ENCODE measurements at regions not wholly inside any gene's neighbourhood (a gene's known extent, or its start where the extent isn't known, plus 50 kb on each side); places are given as distances from the start of the nearest gene placed in this dataset.
A peak's percentile ranks its signal among the peaks of the same experiment; 100 is the strongest.

DNA sequence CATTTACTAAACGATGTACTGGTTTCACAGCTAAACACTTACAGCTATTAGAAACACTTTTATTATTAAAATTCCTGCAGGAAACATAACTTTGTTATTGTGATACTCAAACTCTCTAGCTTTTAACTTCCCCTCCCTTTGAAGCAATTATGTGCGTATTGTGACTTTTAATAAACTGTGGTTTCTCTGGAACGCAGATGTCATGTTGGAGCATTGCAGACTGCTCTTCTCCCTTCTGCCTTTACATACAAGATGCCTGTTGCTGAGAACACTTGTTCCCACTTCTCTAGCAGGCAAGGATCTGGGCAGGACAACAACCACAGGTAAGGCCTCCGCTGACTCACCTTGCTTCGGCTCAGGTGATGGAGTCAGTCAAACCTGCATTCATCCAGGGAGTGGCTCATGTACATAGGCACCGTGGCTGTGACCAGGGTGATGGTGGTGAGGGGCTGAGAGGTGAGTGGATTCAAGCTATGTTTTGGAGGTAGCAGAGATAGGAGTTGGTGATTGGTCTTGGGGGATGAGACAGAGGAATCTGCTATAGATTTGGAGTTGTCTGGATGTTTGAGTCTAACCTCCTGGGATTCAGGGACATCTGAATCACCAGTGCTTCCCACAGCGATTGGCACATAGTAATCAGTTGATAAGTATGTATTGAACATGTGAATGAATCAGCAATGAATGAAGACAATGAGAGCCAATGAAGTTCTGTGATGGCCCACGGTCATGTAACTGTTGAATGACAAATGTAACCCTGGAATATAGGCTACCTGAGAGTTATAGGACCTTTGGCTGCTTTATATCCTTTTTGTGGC is 106.0 kb downstream of the ADAMTS15 start:
- TF ChIP-seq CTCF (IDR thresholded peaks at IDR 0.05), result no peak
- TF ChIP-seq EP300 (IDR thresholded peaks at IDR 0.05), result no peak
- no peak for DNase-seq (ENCODE audit: low spot score in 2 of 2)
- H3K27ac ChIP-seq, result peak overlapping the region in 2 of 4 donors; percentile 0 to 48

GRCh38 chr11:130555251-130555841 is 106.9 kb downstream of the ADAMTS15 start:
- Histone ChIP-seq H3K9me3 (no peaks in the 10 kb centered on the region), H3K36me3 (no peaks in the 10 kb centered on the region), H3K4me1 (peaks cover 0 to 43% (median 7%) of the 10 kb centered on the region in 4 donors), H3K27ac (peak overlapping the region in 1 of 4 donors; percentile 48), H3K27me3 (no peaks in the 10 kb centered on the region), H3K4me3 (no peak overlapping the region)
- TF ChIP-seq EP300 (IDR thresholded peaks at IDR 0.05), result peak in 1 of 2 donors; percentile 39
- no peak for TF ChIP-seq CTCF (IDR thresholded peaks at IDR 0.05)
- no peak for DNase-seq (ENCODE audit: low spot score in 2 of 2)
- WGBS, 2 donors, result 75% methylated on average over 6 of the region's 6 CpGs

More for the DNA sequence above, 106.0 kb downstream of the ADAMTS15 start:
- Histone ChIP-seq H3K36me3 (no peaks in the 10 kb centered on the region), H3K27me3 (no peaks in the 10 kb centered on the region), H3K4me1 (peaks cover 0 to 52% (median 7%) of the 10 kb centered on the region in 4 donors), H3K9me3 (no peaks in the 10 kb centered on the region), H3K4me3 (no peak overlapping the region)
- WGBS, 2 donors, result 82 to 84% methylated on average over 8 of the region's 8 CpGs

GRCh38 chr11:130560000-130560780 is 111.7 kb downstream of the ADAMTS15 start:
- TF ChIP-seq POLR2A (IDR thresholded peaks at IDR 0.05) (no peak), EP300 (IDR thresholded peaks at IDR 0.05) (no peak), CTCF (IDR thresholded peaks at IDR 0.05) (no peak)
- Histone ChIP-seq H3K27ac (no peak overlapping the region), H3K4me1 (peaks cover 0 to 9% (median 0%) of the 10 kb centered on the region in 4 donors), H3K9me3 (no peaks in the 10 kb centered on the region), H3K4me3 (no peak overlapping the region), H3K36me3 (no peaks in the 10 kb centered on the region), H3K27me3 (no peaks in the 10 kb centered on the region)
- WGBS, 2 donors, result 75 to 86% methylated on average over 13 to 14 of the region's 14 CpGs
- no peak for DNase-seq (ENCODE audit: low spot score in 2 of 2)

DNA sequence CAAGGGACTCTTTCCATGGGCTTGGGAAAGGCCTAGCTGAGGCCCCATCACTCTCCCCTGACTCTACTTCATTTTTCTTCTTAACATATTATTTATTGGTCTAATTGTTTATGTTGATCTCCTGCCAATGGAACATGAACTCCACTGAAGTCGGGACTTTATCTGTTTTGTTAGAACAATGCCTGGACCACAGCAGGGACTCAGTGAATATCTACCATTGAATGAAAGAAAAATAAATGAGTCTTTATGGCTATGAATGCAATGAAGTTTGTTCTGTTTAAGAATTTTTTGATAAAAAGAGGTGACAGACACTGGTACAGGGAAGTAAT is 112.3 kb downstream of the ADAMTS15 start:
- Histone ChIP-seq H3K27ac (no peak overlapping the region), H3K36me3 (no peaks in the 10 kb centered on the region), H3K4me1 (peaks cover 0 to 6% (median 0%) of the 10 kb centered on the region in 4 donors), H3K27me3 (no peaks in the 10 kb centered on the region), H3K9me3 (no peaks in the 10 kb centered on the region), H3K4me3 (no peak overlapping the region)
- TF ChIP-seq POLR2A (IDR thresholded peaks at IDR 0.05), result no peak
- no peak for TF ChIP-seq EP300 (IDR thresholded peaks at IDR 0.05)
- no peak for TF ChIP-seq CTCF (IDR thresholded peaks at IDR 0.05)
- 32 to 42% methylated on average over 1 of the region's 1 CpG for WGBS, 2 donors
- no peak for DNase-seq (ENCODE audit: low spot score in 2 of 2)
